ENCODE measurements at regions not wholly inside any gene's neighbourhood (a gene's known extent, or its start where the extent isn't known, plus 50 kb on each side); places are given as distances from the start of the nearest gene placed in this dataset.

- peaks cover 3% of the 10 kb centered on the region for H3K9me3 Mint-ChIP-seq (ENCODE audit: unreplicated experiment)
- no peak overlapping the region for H3K4me3 Mint-ChIP-seq (ENCODE audit: unreplicated experiment)
- TF ChIP-seq CTCF (IDR thresholded peaks at IDR 0.05; ENCODE audit: insufficient read depth, low read depth, low read length) (no peak), EZH2 (IDR thresholded peaks at IDR 0.05; ENCODE audit: insufficient read depth, low read length) (no peak)
- no peaks in the 10 kb centered on the region for H3K36me3 Mint-ChIP-seq (ENCODE audit: low read depth, unreplicated experiment)
- Histone ChIP-seq H3K9me3 (ENCODE audit: insufficient read depth, low read depth, low read length) (no peaks in the 10 kb centered on the region), H3K79me2 (ENCODE audit: insufficient read depth, low read length) (no peaks in the 10 kb centered on the region), H3K27me3 (ENCODE audit: insufficient read depth, low read length) (no peaks in the 10 kb centered on the region), H3K4me1 (ENCODE audit: insufficient read depth, low read length) (peaks cover 14% of the 10 kb centered on the region), H3K4me3 (ENCODE audit: insufficient read depth, low read depth, low read length) (no peak overlapping the region), H4K20me1 (ENCODE audit: insufficient read depth, low read length) (no peaks in the 10 kb centered on the region), H3K36me3 (ENCODE audit: insufficient read depth, low read length) (no peaks in the 10 kb centered on the region), H3K27ac (ENCODE audit: low read depth, low read length) (no peak overlapping the region), H2AFZ (ENCODE audit: low read depth, low read length) (no peak overlapping the region), H3K4me2 (ENCODE audit: low read length) (no peak overlapping the region), H3K9ac (ENCODE audit: low read length) (no peak overlapping the region)
- FAIRE-seq (no peak), DNase-seq (ENCODE audit: low read depth) (no peak)
- H3K27me3 Mint-ChIP-seq (ENCODE audit: low read depth, unreplicated experiment), result peaks cover 1% of the 10 kb centered on the region
- H3K27ac Mint-ChIP-seq (ENCODE audit: unreplicated experiment), result no peak overlapping the region
- peaks cover 5% of the 10 kb centered on the region for H3K4me1 Mint-ChIP-seq (ENCODE audit: low read depth, unreplicated experiment)
Observed at GRCh38 chr4:124139044-124139443, 573.5 kb downstream of the ANKRD50 start.

- H2AFZ ChIP-seq (ENCODE audit: low read depth, low read length), result no peak overlapping the region
- FAIRE-seq (no peak), DNase-seq (ENCODE audit: low read depth) (no peak)
- Mint-ChIP-seq H3K27me3 (ENCODE audit: low read depth, unreplicated experiment) (peaks cover 1% of the 10 kb centered on the region), H3K4me1 (ENCODE audit: low read depth, unreplicated experiment) (no peaks in the 10 kb centered on the region), H3K9me3 (ENCODE audit: unreplicated experiment) (peaks cover 3% of the 10 kb centered on the region), H3K36me3 (ENCODE audit: low read depth, unreplicated experiment) (no peaks in the 10 kb centered on the region), H3K27ac (ENCODE audit: unreplicated experiment) (no peak overlapping the region), H3K4me3 (ENCODE audit: unreplicated experiment) (no peak overlapping the region)
- TF ChIP-seq EZH2 (IDR thresholded peaks at IDR 0.05; ENCODE audit: insufficient read depth, low read length) (no peak), CTCF (IDR thresholded peaks at IDR 0.05; ENCODE audit: insufficient read depth, low read depth, low read length) (no peak)
- no peaks in the 10 kb centered on the region for H3K79me2 ChIP-seq (ENCODE audit: insufficient read depth, low read length)
- H3K4me1 ChIP-seq (ENCODE audit: insufficient read depth, low read length), result peaks cover 6% of the 10 kb centered on the region
- H3K9me3 ChIP-seq (ENCODE audit: insufficient read depth, low read depth, low read length), result no peaks in the 10 kb centered on the region
- no peaks in the 10 kb centered on the region for H3K36me3 ChIP-seq (ENCODE audit: insufficient read depth, low read length)
- no peak overlapping the region for H3K27ac ChIP-seq (ENCODE audit: low read depth, low read length)
- no peaks in the 10 kb centered on the region for H3K27me3 ChIP-seq (ENCODE audit: insufficient read depth, low read length)
- no peak overlapping the region for H3K4me2 ChIP-seq (ENCODE audit: low read length)
- no peak overlapping the region for H3K9ac ChIP-seq (ENCODE audit: low read length)
- H3K4me3 ChIP-seq (ENCODE audit: insufficient read depth, low read depth, low read length), result no peak overlapping the region
- no peaks in the 10 kb centered on the region for H4K20me1 ChIP-seq (ENCODE audit: insufficient read depth, low read length)
Observed at GRCh38 chr4:124143632-124144031, 568.9 kb downstream of the ANKRD50 start.

- no peaks in the 10 kb centered on the region for H3K4me1 Mint-ChIP-seq (ENCODE audit: low read depth, unreplicated experiment)
- H2AFZ ChIP-seq (ENCODE audit: low read depth, low read length), result peak overlapping the region; percentile 8
- peaks cover 3% of the 10 kb centered on the region for H3K9me3 Mint-ChIP-seq (ENCODE audit: unreplicated experiment)
- H3K36me3 Mint-ChIP-seq (ENCODE audit: low read depth, unreplicated experiment), result no peaks in the 10 kb centered on the region
- no peaks in the 10 kb centered on the region for H4K20me1 ChIP-seq (ENCODE audit: insufficient read depth, low read length)
- no peaks in the 10 kb centered on the region for H3K79me2 ChIP-seq (ENCODE audit: insufficient read depth, low read length)
- H3K27me3 ChIP-seq (ENCODE audit: insufficient read depth, low read length), result no peaks in the 10 kb centered on the region
- H3K27ac ChIP-seq (ENCODE audit: low read depth, low read length), result no peak overlapping the region
- DNase-seq (ENCODE audit: low read depth) (peak; percentile 77), FAIRE-seq (no peak)
- H3K4me1 ChIP-seq (ENCODE audit: insufficient read depth, low read length), result peaks cover 6% of the 10 kb centered on the region
- H3K27ac Mint-ChIP-seq (ENCODE audit: unreplicated experiment), result no peak overlapping the region
- H3K4me3 Mint-ChIP-seq (ENCODE audit: unreplicated experiment), result no peak overlapping the region
- TF ChIP-seq EZH2 (IDR thresholded peaks at IDR 0.05; ENCODE audit: insufficient read depth, low read length), result no peak
- H3K27me3 Mint-ChIP-seq (ENCODE audit: low read depth, unreplicated experiment), result peaks cover 1% of the 10 kb centered on the region
- H3K36me3 ChIP-seq (ENCODE audit: insufficient read depth, low read length), result no peaks in the 10 kb centered on the region
- H3K4me3 ChIP-seq (ENCODE audit: insufficient read depth, low read depth, low read length), result no peak overlapping the region
- peak overlapping the region; percentile 56 for H3K4me2 ChIP-seq (ENCODE audit: low read length)
- H3K9ac ChIP-seq (ENCODE audit: low read length), result no peak overlapping the region
- no peaks in the 10 kb centered on the region for H3K9me3 ChIP-seq (ENCODE audit: insufficient read depth, low read depth, low read length)
Observed at GRCh38 chr4:124144238-124144654, 568.3 kb downstream of the ANKRD50 start.
